Suprapubic skin (tissue), 4 donors: ENCODE measurements at regions not wholly inside any gene's neighbourhood (a gene's known extent, or its start where the extent isn't known, plus 50 kb on each side); places are given as distances from the start of the nearest gene placed in this dataset.
"Not testable (repeated sequence)": the region's sequence is repeated elsewhere in the genome, so short reads cannot be mapped to it uniquely, and the experiment has no call there.

ENCODE experiments used
- DNase-seq, 2 donors: peaks; one replicate each; pipeline ENCODE4 v3.0.0-alpha.2; 2019; ENCODE audit warnings: low spot score in 2 of 2
- H3K27ac ChIP-seq: fragments of 200-600 bp; sonication (generic); one replicate; pipeline ENCODE4 v1.5.1; 2019
- H3K27me3 ChIP-seq: fragments of 200-600 bp; sonication (generic); one replicate; pipeline ENCODE4 v1.5.1; 2019
- H3K36me3 ChIP-seq: fragments of 200-600 bp; sonication (generic); one replicate; pipeline ENCODE4 v1.5.1; 2019
- H3K4me1 ChIP-seq: fragments of 200-600 bp; sonication (generic); one replicate; pipeline ENCODE4 v1.5.1; 2019
- H3K4me3 ChIP-seq: fragments of 200-600 bp; sonication (generic); one replicate; pipeline ENCODE4 v1.5.1; 2019; ENCODE audit warnings: mild to moderate bottlenecking
- H3K9me3 ChIP-seq: fragments of 200-600 bp; sonication (generic); one replicate; pipeline ENCODE4 v1.5.1; 2019
- CTCF ChIP-seq, 2 donors: fragments of 200-600 bp in 1 of 2; fragments of 450-650 bp in 1 of 2; sonication (generic) in 1 of 2; IDR thresholded peaks; one replicate each; pipeline ENCODE4 v1.5.1; 2016 to 2019; ENCODE audit warnings: antibody characterized with exemption in 2 of 2, mild to moderate bottlenecking in 1 of 2, moderate library complexity in 1 of 2
- EP300 ChIP-seq: sonication (generic); formaldehyde crosslinking; IDR thresholded peaks from one replicate; pipeline ENCODE4 v1.6.1; 2017; ENCODE audit warnings: antibody characterized with exemption
- POLR2A ChIP-seq, 2 donors: fragments of 450-650 bp; IDR thresholded peaks; one replicate each; pipeline ENCODE4 v1.6.1; 2017; ENCODE audit warnings: antibody characterized with exemption in 2 of 2, mild to moderate bottlenecking in 2 of 2, moderate library complexity in 2 of 2
- POLR2AphosphoS5 ChIP-seq, 3 donors: sonication (generic); formaldehyde crosslinking; IDR thresholded peaks; one replicate each; pipeline ENCODE4 v1.6.1; 2017; ENCODE audit warnings: antibody characterized with exemption in 3 of 3
- WGBS: methylation state at CpG from one replicate; pipeline ENCODE4 v1.1.5; 2018; 5-methylcytosine and 5-hydroxymethylcytosine counted together

GRCh38 chr18:56421647-56422046, 216.7 kb downstream of the TXNL1 start:
- H3K36me3 ChIP-seq = no peaks in the 10 kb centered on the region
- WGBS = 42% methylated on average over 2 of the region's 2 CpGs
- no peak for TF ChIP-seq CTCF (IDR thresholded peaks at IDR 0.05)
- no peak for TF ChIP-seq POLR2AphosphoS5 (IDR thresholded peaks at IDR 0.05)
- TF ChIP-seq POLR2A (IDR thresholded peaks at IDR 0.05) = no peak
- no peak for TF ChIP-seq EP300
- no peak overlapping the region for H3K4me3 ChIP-seq
- H3K27me3 ChIP-seq = no peaks in the 10 kb centered on the region
- no peaks in the 10 kb centered on the region for H3K9me3 ChIP-seq
- DNase-seq = no peak
- H3K27ac ChIP-seq = no peak overlapping the region
- no peaks in the 10 kb centered on the region for H3K4me1 ChIP-seq

- WGBS = 96% methylated on average over 5 of the region's 5 CpGs
- not testable (repeated sequence) for H3K36me3 ChIP-seq, H3K27me3 ChIP-seq
Measured at GRCh38 chr18:56420868-56421267, 217.5 kb downstream of the TXNL1 start.

GRCh38 chr18:56414357-56414756, 224.0 kb downstream of the TXNL1 start:
- Histone ChIP-seq H3K9me3 (no peaks in the 10 kb centered on the region), H3K27ac (no peak overlapping the region), H3K36me3 (no peaks in the 10 kb centered on the region), H3K4me1 (no peaks in the 10 kb centered on the region), H3K4me3 (no peak overlapping the region), H3K27me3 (no peaks in the 10 kb centered on the region)
- TF ChIP-seq POLR2AphosphoS5 (IDR thresholded peaks at IDR 0.05) (no peak), CTCF (IDR thresholded peaks at IDR 0.05) (no peak), EP300 (no peak), POLR2A (IDR thresholded peaks at IDR 0.05) (no peak)
- 100% methylated on average over 2 of the region's 2 CpGs for WGBS
- no peak for DNase-seq

More at GRCh38 chr18:56420868-56421267, 217.5 kb downstream of the TXNL1 start:
- not testable (repeated sequence) for H3K9me3 ChIP-seq, H3K27ac ChIP-seq, DNase-seq, H3K4me1 ChIP-seq, H3K4me3 ChIP-seq

GRCh38 chr18:56413862-56414261, 224.5 kb downstream of the TXNL1 start:
- TF ChIP-seq POLR2AphosphoS5 (IDR thresholded peaks at IDR 0.05) (no peak), EP300 (no peak), POLR2A (IDR thresholded peaks at IDR 0.05) (no peak), CTCF (IDR thresholded peaks at IDR 0.05) (no peak)
- 75% methylated on average over 3 of the region's 3 CpGs for WGBS
- H3K27ac ChIP-seq = no peak overlapping the region
- H3K27me3 ChIP-seq = no peaks in the 10 kb centered on the region
- H3K4me1 ChIP-seq = no peaks in the 10 kb centered on the region
- H3K9me3 ChIP-seq = no peaks in the 10 kb centered on the region
- DNase-seq = no peak
- H3K4me3 ChIP-seq = no peak overlapping the region
- H3K36me3 ChIP-seq = no peaks in the 10 kb centered on the region

- no peaks in the 10 kb centered on the region for H3K36me3 ChIP-seq
- H3K4me1 ChIP-seq = no peaks in the 10 kb centered on the region
- DNase-seq = no peak
- no peak overlapping the region for H3K4me3 ChIP-seq
- 88% methylated on average over 1 of the region's 1 CpG for WGBS
- H3K9me3 ChIP-seq = no peaks in the 10 kb centered on the region
- TF ChIP-seq POLR2A (IDR thresholded peaks at IDR 0.05) (no peak), EP300 (no peak), POLR2AphosphoS5 (IDR thresholded peaks at IDR 0.05) (no peak), CTCF (IDR thresholded peaks at IDR 0.05) (no peak)
- H3K27me3 ChIP-seq = no peaks in the 10 kb centered on the region
- H3K27ac ChIP-seq = no peak overlapping the region
Measured at GRCh38 chr18:56412951-56413350, 225.4 kb downstream of the TXNL1 start.

GRCh38 chr18:56409736-56410135, 228.7 kb downstream of the TXNL1 start:
- no peaks in the 10 kb centered on the region for H3K9me3 ChIP-seq
- no peak overlapping the region for H3K27ac ChIP-seq
- H3K4me1 ChIP-seq = no peaks in the 10 kb centered on the region
- no peak for TF ChIP-seq CTCF (IDR thresholded peaks at IDR 0.05)
- no peak for TF ChIP-seq POLR2AphosphoS5 (IDR thresholded peaks at IDR 0.05)
- no peak for TF ChIP-seq POLR2A (IDR thresholded peaks at IDR 0.05)
- TF ChIP-seq EP300 = no peak
- no peaks in the 10 kb centered on the region for H3K36me3 ChIP-seq
- no peak for DNase-seq
- no peaks in the 10 kb centered on the region for H3K27me3 ChIP-seq
- H3K4me3 ChIP-seq = no peak overlapping the region
